Colonic mucosa (tissue), 4 donors: ENCODE measurements at regions not wholly inside any gene's neighbourhood (a gene's known extent, or its start where the extent isn't known, plus 50 kb on each side); places are given as distances from the start of the nearest gene placed in this dataset.

Experiments
- DNase-seq: peaks from one replicate; pipeline ENCODE4 v3.0.0-alpha.2; 2020
- H3K27ac ChIP-seq: fragments of 200-600 bp; one replicate; pipeline ENCODE4 v1.8.0; 2021
- H3K27me3 ChIP-seq: fragments of 200-600 bp; one replicate; pipeline ENCODE4 v1.8.0; 2021
- H3K36me3 ChIP-seq: fragments of 200-600 bp; one replicate; pipeline ENCODE4 v1.8.0; 2021
- H3K4me1 ChIP-seq: fragments of 200-600 bp; one replicate; pipeline ENCODE4 v1.8.0; 2021; ENCODE audit warnings: mild to moderate bottlenecking
- H3K4me3 ChIP-seq: fragments of 200-600 bp; one replicate; pipeline ENCODE4 v1.8.0; 2021
- H3K9ac ChIP-seq, 2 donors: one replicate each; pipeline ENCODE4 v1.7.0; 2013; ENCODE audit warnings: control low read depth in 2 of 2, low read depth in 2 of 2, low read length in 2 of 2
- H3K9me3 ChIP-seq: fragments of 200-600 bp; one replicate; pipeline ENCODE4 v1.8.0; 2021
- CTCF ChIP-seq: fragments of 200-600 bp; IDR thresholded peaks from one replicate; pipeline ENCODE4 v1.8.0; 2022; ENCODE audit warnings: antibody characterized with exemption, mild to moderate bottlenecking
- intact Hi-C: fragments of 100-400 bp; cut with DNase I; formaldehyde crosslinking; loops from one replicate; pipeline ENCODE4 v1.14.1; 2022
- donor health status: healthy.
- donor health status: DM: no; HTN: no; CAD: no.
- donor health status: DM: no; HTN: no; CAD: no.

- no peaks in the 10 kb centered on the region for H3K4me1 ChIP-seq
- no peaks in the 10 kb centered on the region for H3K36me3 ChIP-seq
- no peak for TF ChIP-seq CTCF
- intact Hi-C loops, result no loop called here
- H3K27me3 ChIP-seq, result no peaks in the 10 kb centered on the region
- no peak overlapping the region for H3K9ac ChIP-seq
- H3K9me3 ChIP-seq, result no peaks in the 10 kb centered on the region
- H3K4me3 ChIP-seq, result no peak overlapping the region
- no peak for DNase-seq
- H3K27ac ChIP-seq, result no peak overlapping the region
Observed at GRCh38 chr10:65395631-65396030, 1530.2 kb upstream of the LRRTM3 start.

- Histone ChIP-seq H3K4me3 (no peak overlapping the region), H3K9me3 (no peaks in the 10 kb centered on the region), H3K27me3 (no peaks in the 10 kb centered on the region), H3K36me3 (no peaks in the 10 kb centered on the region), H3K27ac (no peak overlapping the region), H3K4me1 (no peaks in the 10 kb centered on the region), H3K9ac (no peak overlapping the region)
- intact Hi-C loops, result no loop called here
- TF ChIP-seq CTCF, result no peak
- no peak for DNase-seq
Observed at GRCh38 chr10:65396997-65397396, 1528.8 kb upstream of the LRRTM3 start.

- Histone ChIP-seq H3K27ac (no peak overlapping the region), H3K9me3 (no peaks in the 10 kb centered on the region), H3K9ac (no peak overlapping the region), H3K36me3 (no peaks in the 10 kb centered on the region), H3K4me1 (no peaks in the 10 kb centered on the region), H3K4me3 (no peak overlapping the region), H3K27me3 (no peaks in the 10 kb centered on the region)
- no peak for TF ChIP-seq CTCF
- intact Hi-C loops, result no loop called here
- no peak for DNase-seq
Observed at GRCh38 chr10:65408401-65408800, 1517.4 kb upstream of the LRRTM3 start.

GRCh38 chr10:65413001-65413400, 1512.8 kb upstream of the LRRTM3 start:
- TF ChIP-seq CTCF, result no peak
- H3K9ac ChIP-seq, result no peak overlapping the region
- no peaks in the 10 kb centered on the region for H3K27me3 ChIP-seq
- intact Hi-C loops, result no loop called here
- DNase-seq, result no peak
- H3K4me3 ChIP-seq, result no peak overlapping the region
- no peaks in the 10 kb centered on the region for H3K36me3 ChIP-seq
- H3K9me3 ChIP-seq, result no peaks in the 10 kb centered on the region
- H3K27ac ChIP-seq, result no peak overlapping the region
- no peaks in the 10 kb centered on the region for H3K4me1 ChIP-seq

GRCh38 chr10:65415318-65415717, 1510.5 kb upstream of the LRRTM3 start:
- TF ChIP-seq CTCF, result no peak
- Histone ChIP-seq H3K27me3 (no peaks in the 10 kb centered on the region), H3K9ac (no peak overlapping the region), H3K36me3 (no peaks in the 10 kb centered on the region), H3K27ac (no peak overlapping the region), H3K9me3 (no peaks in the 10 kb centered on the region), H3K4me3 (no peak overlapping the region), H3K4me1 (no peaks in the 10 kb centered on the region)
- DNase-seq, result no peak
- intact Hi-C loops, result no loop called here

- no peak overlapping the region for H3K27ac ChIP-seq
- no peak overlapping the region for H3K4me3 ChIP-seq
- H3K9me3 ChIP-seq, result no peaks in the 10 kb centered on the region
- H3K9ac ChIP-seq, result no peak overlapping the region
- H3K27me3 ChIP-seq, result no peaks in the 10 kb centered on the region
- H3K36me3 ChIP-seq, result no peaks in the 10 kb centered on the region
- intact Hi-C loops, result no loop called here
- no peaks in the 10 kb centered on the region for H3K4me1 ChIP-seq
- no peak for DNase-seq
- no peak for TF ChIP-seq CTCF
Observed at GRCh38 chr10:65416094-65416493, 1509.7 kb upstream of the LRRTM3 start.
